ENCODE measurements at regions not wholly inside any gene's neighbourhood (a gene's known extent, or its start where the extent isn't known, plus 50 kb on each side); places are given as distances from the start of the nearest gene placed in this dataset.

DNA sequence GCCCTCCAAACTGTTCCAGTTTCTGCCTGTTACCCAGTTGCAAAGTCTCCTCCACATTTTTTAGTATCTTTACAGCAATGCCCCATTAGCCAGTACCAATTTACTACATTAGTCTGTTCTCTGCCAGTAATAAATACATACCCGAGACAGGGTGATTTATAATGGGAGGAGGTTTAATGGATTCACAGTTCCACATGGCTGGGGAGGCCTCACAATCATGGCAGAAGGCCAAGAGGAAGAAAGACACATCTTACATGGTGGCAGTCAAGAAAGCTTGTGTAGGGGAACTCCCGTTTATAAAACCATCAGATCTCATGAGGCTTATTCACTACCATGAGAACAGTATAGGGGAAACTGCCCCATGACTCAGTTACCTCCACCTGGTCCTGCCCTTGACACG, 600.7 kb upstream of the CDH6 start (continued):
- no peak for TF ChIP-seq MAFK (IDR thresholded peaks at IDR 0.05; ENCODE audit: low read depth, low read length)

All from H1 (cell line).